ENCODE measurements at regions not wholly inside any gene's neighbourhood (a gene's known extent, or its start where the extent isn't known, plus 50 kb on each side); places are given as distances from the start of the nearest gene placed in this dataset.

DNA sequence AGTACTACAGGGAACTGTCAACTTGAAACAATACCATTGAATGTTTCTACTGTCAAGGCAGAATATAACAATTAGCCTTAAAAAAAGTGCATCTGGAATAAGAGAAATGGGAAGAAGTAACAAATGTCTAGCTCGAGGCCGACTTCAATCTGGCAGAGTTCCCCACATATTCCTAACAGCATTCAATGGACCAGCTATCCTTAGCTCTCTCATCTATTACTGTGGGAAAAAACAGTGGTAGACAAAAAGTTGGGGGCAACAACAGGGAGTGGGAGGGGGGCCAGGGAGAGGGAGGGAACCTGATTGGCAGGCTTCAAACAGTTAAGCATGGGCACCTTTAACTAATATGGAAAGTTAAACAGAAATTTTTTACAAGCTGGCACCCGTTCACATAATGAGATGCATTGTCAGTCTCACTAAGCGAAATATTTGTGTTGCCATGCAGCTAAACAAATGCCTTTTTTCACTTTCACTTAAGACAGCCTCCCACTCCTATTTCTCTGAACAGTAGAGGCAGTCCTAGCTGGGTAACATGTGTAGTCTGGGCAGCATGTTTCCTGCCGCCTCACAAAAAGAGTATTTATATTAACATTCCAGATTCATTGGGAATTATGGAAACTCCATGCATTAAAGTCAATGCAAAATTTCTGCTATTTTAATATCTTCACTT lies 62.2 kb upstream of the SOX6 start:
- no peak for DNase-seq (ENCODE audit: low spot score)
- Histone ChIP-seq H3K9ac (ENCODE audit: insufficient read depth, low read depth, low read length) (no peak overlapping the region), H3K36me3 (replicated peaks in 1 of 2; ENCODE audit: control insufficient read depth in 1 of 2, insufficient read depth in 2 of 2, low read length in 2 of 2) (no peaks in the 10 kb centered on the region), H3K27ac (ENCODE audit: extremely low read length, insufficient read depth, low read length) (no peak overlapping the region), H4K20me1 (ENCODE audit: insufficient read depth, low read length) (no peaks in the 10 kb centered on the region), H3K4me3 (replicated peaks in 1 of 3; ENCODE audit: insufficient read depth in 1 of 3, low read depth in 2 of 3, low read length in 3 of 3) (no peak overlapping the region), H2AFZ (ENCODE audit: low read length) (no peak overlapping the region), H3K27me3 (ENCODE audit: control insufficient read depth in 1 of 2, insufficient read depth in 2 of 2, low read length in 2 of 2) (no peaks in the 10 kb centered on the region; a peak in 1 of 5 replicates), H3K79me2 (ENCODE audit: insufficient read depth, low read length) (no peaks in the 10 kb centered on the region), H3K4me1 (ENCODE audit: insufficient read depth, low read length) (no peaks in the 10 kb centered on the region), H3K9me3 (ENCODE audit: low read length) (no peaks in the 10 kb centered on the region), H3K4me2 (ENCODE audit: low read depth, low read length) (no peak overlapping the region)
- POLR2A ChIA-PET, result no interaction called here
- WGBS (ENCODE audit: low lambda C conversion rate), result 19% methylated on average over 5 of the region's 5 CpGs
- intact Hi-C loops (cut with micrococcal nuclease; ENCODE audit: unreplicated experiment) (no loop called here), in situ Hi-C loops (cut with HindIII; ENCODE audit: extremely low pct_ligation_motif_present, low pct_unique_long_range_greater_than_20kb) (no loop called here)
- TF ChIP-seq NFRKB (IDR thresholded peaks at IDR 0.05) (no peak), MYNN (CRISPR knock-in tag; IDR thresholded peaks at IDR 0.05; ENCODE audit: low read depth) (no peak), WIZ (CRISPR knock-in tag; IDR thresholded peaks at IDR 0.05) (no peak), POGZ (CRISPR knock-in tag; IDR thresholded peaks at IDR 0.05) (no peak), ZNF460 (CRISPR knock-in tag; IDR thresholded peaks at IDR 0.05; ENCODE audit: borderline replicate concordance) (no peak), EED (CRISPR knock-in tag; IDR thresholded peaks at IDR 0.05) (no peak), POLR2AphosphoS5 (IDR thresholded peaks at IDR 0.05; ENCODE audit: low read depth, low read length) (no peak), HMG20B (CRISPR knock-in tag; conservative IDR thresholded peaks at IDR 0.05) (no peak), KAT2B (IDR thresholded peaks at IDR 0.05; ENCODE audit: borderline replicate concordance, low read depth, low read length) (no peak), ZNF296 (CRISPR knock-in tag; conservative IDR thresholded peaks at IDR 0.05) (no peak), ZNF710 (CRISPR knock-in tag; IDR thresholded peaks at IDR 0.05; ENCODE audit: borderline replicate concordance) (no peak)
- TF ChIP-seq, protein P1, sequence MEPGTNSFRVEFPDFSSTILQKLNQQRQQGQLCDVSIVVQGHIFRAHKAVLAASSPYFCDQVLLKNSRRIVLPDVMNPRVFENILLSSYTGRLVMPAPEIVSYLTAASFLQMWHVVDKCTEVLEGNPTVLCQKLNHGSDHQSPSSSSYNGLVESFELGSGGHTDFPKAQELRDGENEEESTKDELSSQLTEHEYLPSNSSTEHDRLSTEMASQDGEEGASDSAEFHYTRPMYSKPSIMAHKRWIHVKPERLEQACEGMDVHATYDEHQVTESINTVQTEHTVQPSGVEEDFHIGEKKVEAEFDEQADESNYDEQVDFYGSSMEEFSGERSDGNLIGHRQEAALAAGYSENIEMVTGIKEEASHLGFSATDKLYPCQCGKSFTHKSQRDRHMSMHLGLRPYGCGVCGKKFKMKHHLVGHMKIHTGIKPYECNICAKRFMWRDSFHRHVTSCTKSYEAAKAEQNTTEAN (CRISPR knock-in tag; conservative IDR thresholded peaks at IDR 0.05), result no peak
- CTCF ChIA-PET (ENCODE audit: low intra/inter-chr PET ratio, low total read pairs), result no interaction called here
- ATAC-seq, result no peak
- no TSS peak for BruUV-seq (replicated peaks)
- FAIRE-seq, result no peak
